GM23338 (cell line): ENCODE measurements at regions not wholly inside any gene's neighbourhood (a gene's known extent, or its start where the extent isn't known, plus 50 kb on each side); places are given as distances from the start of the nearest gene placed in this dataset.

Source experiments
- ATAC-seq: fragments of 200-7000 bp; cut with Tn5 transposase; 3 replicates; pipeline ENCODE4 v1.9.1; 2020
- DNase-seq: peaks from one replicate; pipeline ENCODE4 v3.0.0-alpha.2; 2015; ENCODE audit warnings: low spot score
- H2AFZ ChIP-seq: fragments of 200-600 bp; sonication (generic); 2 replicates; pipeline ENCODE4 v1.8.0; 2016; ENCODE audit warnings: antibody characterized with exemption, mild to moderate bottlenecking, moderate library complexity
- H3F3A ChIP-seq: fragments of 200-600 bp; sonication (generic); replicated peaks from 2 replicates; pipeline ENCODE4 v1.8.0; 2017; ENCODE audit warnings: antibody characterized with exemption, mixed run types, low read depth
- H3K27ac ChIP-seq: fragments of 200-600 bp; sonication (generic); 2 replicates; pipeline ENCODE4 v1.6.1; 2016; ENCODE audit warnings: low read depth
- H3K27me3 ChIP-seq: fragments of 200-600 bp; sonication (generic); 2 replicates; pipeline ENCODE4 v1.8.0; 2016; ENCODE audit warnings: mild to moderate bottlenecking, mixed run types, moderate library complexity; ENCODE audit not compliant: insufficient read depth
- H3K36me3 ChIP-seq: fragments of 200-600 bp; sonication (generic); 2 replicates; pipeline ENCODE4 v1.8.0; 2016; ENCODE audit warnings: mild to moderate bottlenecking; ENCODE audit not compliant: insufficient read depth
- H3K4me1 ChIP-seq: fragments of 200-600 bp; sonication (generic); 2 replicates; pipeline ENCODE4 v1.8.0; 2016; ENCODE audit warnings: mild to moderate bottlenecking, moderate library complexity; ENCODE audit not compliant: insufficient read depth
- H3K4me2 ChIP-seq: fragments of 200-600 bp; sonication (generic); 2 replicates; pipeline ENCODE4 v1.7.1; 2017; ENCODE audit warnings: mixed run types
- H3K4me3 ChIP-seq: fragments of 200-600 bp; sonication (generic); 2 replicates; pipeline ENCODE4 v1.6.1; 2016; ENCODE audit warnings: mixed run types
- H3K79me2 ChIP-seq: fragments of 200-600 bp; sonication (generic); replicated peaks from 2 replicates; pipeline ENCODE4 v1.8.0; 2017; ENCODE audit warnings: mild to moderate bottlenecking; ENCODE audit not compliant: insufficient read depth
- H3K9me2 ChIP-seq: fragments of 200-600 bp; sonication (generic); 2 replicates; pipeline ENCODE4 v1.8.0; 2017; ENCODE audit not compliant: insufficient read depth
- H4K20me1 ChIP-seq: fragments of 200-600 bp; sonication (generic); replicated peaks from 2 replicates; pipeline ENCODE4 v1.8.0; 2017; ENCODE audit warnings: mild to moderate bottlenecking; ENCODE audit not compliant: insufficient read depth
- H3K27ac Mint-ChIP-seq: 2 replicates; pipeline ENCODE4 v1.8.0; 2020; ENCODE audit warnings: inconsistent platforms, mild to moderate bottlenecking, moderate library complexity, mixed read lengths
- H3K27me3 Mint-ChIP-seq: 3 replicates; pipeline ENCODE4 v1.8.0; 2022; ENCODE audit warnings: low read depth, mild to moderate bottlenecking, moderate library complexity, mixed read lengths, inconsistent platforms; ENCODE audit not compliant: insufficient read depth, poor library complexity
- H3K36me3 Mint-ChIP-seq: 3 replicates; pipeline ENCODE4 v1.8.0; 2021; ENCODE audit warnings: low read depth, mild to moderate bottlenecking, inconsistent platforms, moderate library complexity, mixed read lengths
- H3K4me1 Mint-ChIP-seq: 3 replicates; pipeline ENCODE4 v1.8.0; 2020; ENCODE audit warnings: mild to moderate bottlenecking, inconsistent platforms, mixed read lengths
- H3K4me3 Mint-ChIP-seq: 3 replicates; pipeline ENCODE4 v1.8.0; 2021; ENCODE audit warnings: moderate library complexity, mild to moderate bottlenecking, inconsistent platforms, mixed read lengths
- H3K9me3 Mint-ChIP-seq: 3 replicates; pipeline ENCODE4 v1.8.0; 2020; ENCODE audit warnings: moderate library complexity, mild to moderate bottlenecking, inconsistent platforms, mixed read lengths
- CREB1 ChIP-seq: fragments of 250-450 bp; sonication (Bioruptor Pico); IDR thresholded peaks from 2 replicates; pipeline ENCODE4 v1.5.0; 2020; ENCODE audit warnings: low read depth, mild to moderate bottlenecking, moderate library complexity
- EZH2 ChIP-seq: fragments of 200-600 bp; sonication (generic); IDR thresholded peaks from one replicate; pipeline ENCODE4 v1.8.0; 2017; ENCODE audit warnings: antibody characterized with exemption, mild to moderate bottlenecking, low read depth; ENCODE audit not compliant: unreplicated experiment
- EZH2phosphoT487 ChIP-seq: fragments of 200-600 bp; sonication (generic); IDR thresholded peaks from one replicate; pipeline ENCODE4 v1.8.1; 2018; ENCODE audit warnings: antibody characterized with exemption; ENCODE audit not compliant: unreplicated experiment
- JUNB ChIP-seq: IDR thresholded peaks from one replicate; pipeline ENCODE4 v1.6.1; 2016; ENCODE audit warnings: antibody characterized with exemption; ENCODE audit not compliant: unreplicated experiment
- NANOG ChIP-seq: IDR thresholded peaks from 2 replicates; pipeline ENCODE4 v1.6.1; 2016; ENCODE audit warnings: antibody characterized with exemption, borderline replicate concordance
- POLR2AphosphoS5 ChIP-seq: IDR thresholded peaks from 2 replicates; pipeline ENCODE4 v1.6.1; 2016; ENCODE audit warnings: antibody characterized with exemption, low read depth
- STAT1 ChIP-seq: IDR thresholded peaks from one replicate; pipeline ENCODE4 v1.6.1; 2016; ENCODE audit warnings: antibody characterized with exemption; ENCODE audit not compliant: unreplicated experiment
- ZNF114 ChIP-seq: fragments of 250-450 bp; sonication (Bioruptor Pico); IDR thresholded peaks from 2 replicates; pipeline ENCODE4 v1.5.0; 2020; ENCODE audit warnings: mild to moderate bottlenecking, moderate library complexity
- TF ChIP-seq, protein P1 (sequence below): IDR thresholded peaks from one replicate; pipeline ENCODE4 v1.6.1; 2018; ENCODE audit warnings: antibody characterized with exemption; ENCODE audit not compliant: unreplicated experiment
- TF ChIP-seq, protein P2 (sequence below): IDR thresholded peaks from 2 replicates; pipeline ENCODE4 v1.6.1; 2016; ENCODE audit warnings: antibody characterized with exemption
- TF ChIP-seq, protein P3 (sequence below): fragments of 250-450 bp; sonication (Bioruptor Pico); IDR thresholded peaks from 2 replicates; pipeline ENCODE4 v1.5.0; 2020; ENCODE audit warnings: mild to moderate bottlenecking, moderate library complexity
- TF ChIP-seq, protein P4 (sequence below), 2 experiments: fragments of 200-600 bp in 1 of 2; sonication (generic) in 1 of 2; conservative IDR thresholded peaks; 2 replicates each; pipeline versions ENCODE4 v1.5.1 to v1.6.1; 2016 to 2017; ENCODE audit warnings: antibody characterized with exemption in 2 of 2, low read depth in 2 of 2, mild to moderate bottlenecking in 2 of 2, moderate library complexity in 1 of 2

DNA sequence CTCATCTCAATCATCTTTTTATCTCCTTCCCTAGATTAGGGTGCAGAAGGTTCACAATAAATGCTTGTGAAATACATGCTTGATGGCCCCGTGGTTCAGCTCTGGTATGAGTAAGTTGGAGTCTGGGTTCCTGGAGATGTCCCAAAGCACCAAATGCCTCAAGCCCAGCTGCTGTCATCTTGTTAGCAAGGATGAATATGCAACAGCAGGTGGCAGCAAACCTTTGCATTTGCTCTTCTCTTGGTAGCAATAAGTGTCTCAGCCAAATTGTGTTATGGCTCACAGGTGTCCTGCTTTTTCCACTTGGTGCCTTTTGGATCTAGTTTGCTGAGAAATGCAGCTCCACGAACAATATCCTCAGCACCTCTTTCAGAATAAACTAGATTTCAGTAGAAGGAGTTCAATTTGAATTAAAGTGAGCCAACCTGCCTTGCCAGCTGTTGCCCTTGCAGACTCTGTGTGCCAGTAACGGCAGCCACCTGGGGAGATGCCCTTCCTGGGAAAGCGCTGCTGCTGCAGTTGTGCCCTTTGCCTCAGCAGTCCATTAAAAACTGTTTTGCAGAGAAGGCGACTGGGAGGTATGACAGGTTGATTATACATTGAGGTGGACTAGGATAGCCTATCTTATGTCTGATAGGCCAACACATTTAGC, 417.3 kb downstream of the SNAPC1 start (continued):
- TF ChIP-seq, protein P1, sequence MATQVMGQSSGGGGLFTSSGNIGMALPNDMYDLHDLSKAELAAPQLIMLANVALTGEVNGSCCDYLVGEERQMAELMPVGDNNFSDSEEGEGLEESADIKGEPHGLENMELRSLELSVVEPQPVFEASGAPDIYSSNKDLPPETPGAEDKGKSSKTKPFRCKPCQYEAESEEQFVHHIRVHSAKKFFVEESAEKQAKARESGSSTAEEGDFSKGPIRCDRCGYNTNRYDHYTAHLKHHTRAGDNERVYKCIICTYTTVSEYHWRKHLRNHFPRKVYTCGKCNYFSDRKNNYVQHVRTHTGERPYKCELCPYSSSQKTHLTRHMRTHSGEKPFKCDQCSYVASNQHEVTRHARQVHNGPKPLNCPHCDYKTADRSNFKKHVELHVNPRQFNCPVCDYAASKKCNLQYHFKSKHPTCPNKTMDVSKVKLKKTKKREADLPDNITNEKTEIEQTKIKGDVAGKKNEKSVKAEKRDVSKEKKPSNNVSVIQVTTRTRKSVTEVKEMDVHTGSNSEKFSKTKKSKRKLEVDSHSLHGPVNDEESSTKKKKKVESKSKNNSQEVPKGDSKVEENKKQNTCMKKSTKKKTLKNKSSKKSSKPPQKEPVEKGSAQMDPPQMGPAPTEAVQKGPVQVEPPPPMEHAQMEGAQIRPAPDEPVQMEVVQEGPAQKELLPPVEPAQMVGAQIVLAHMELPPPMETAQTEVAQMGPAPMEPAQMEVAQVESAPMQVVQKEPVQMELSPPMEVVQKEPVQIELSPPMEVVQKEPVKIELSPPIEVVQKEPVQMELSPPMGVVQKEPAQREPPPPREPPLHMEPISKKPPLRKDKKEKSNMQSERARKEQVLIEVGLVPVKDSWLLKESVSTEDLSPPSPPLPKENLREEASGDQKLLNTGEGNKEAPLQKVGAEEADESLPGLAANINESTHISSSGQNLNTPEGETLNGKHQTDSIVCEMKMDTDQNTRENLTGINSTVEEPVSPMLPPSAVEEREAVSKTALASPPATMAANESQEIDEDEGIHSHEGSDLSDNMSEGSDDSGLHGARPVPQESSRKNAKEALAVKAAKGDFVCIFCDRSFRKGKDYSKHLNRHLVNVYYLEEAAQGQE: no peak
- TF ChIP-seq EZH2phosphoT487 (no peak), ZNF114 (CRISPR knock-in tag) (no peak), EZH2 (no peak), JUNB (no peak)
- TF ChIP-seq, protein P2, sequence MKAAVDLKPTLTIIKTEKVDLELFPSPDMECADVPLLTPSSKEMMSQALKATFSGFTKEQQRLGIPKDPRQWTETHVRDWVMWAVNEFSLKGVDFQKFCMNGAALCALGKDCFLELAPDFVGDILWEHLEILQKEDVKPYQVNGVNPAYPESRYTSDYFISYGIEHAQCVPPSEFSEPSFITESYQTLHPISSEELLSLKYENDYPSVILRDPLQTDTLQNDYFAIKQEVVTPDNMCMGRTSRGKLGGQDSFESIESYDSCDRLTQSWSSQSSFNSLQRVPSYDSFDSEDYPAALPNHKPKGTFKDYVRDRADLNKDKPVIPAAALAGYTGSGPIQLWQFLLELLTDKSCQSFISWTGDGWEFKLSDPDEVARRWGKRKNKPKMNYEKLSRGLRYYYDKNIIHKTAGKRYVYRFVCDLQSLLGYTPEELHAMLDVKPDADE: no peak

DNA sequence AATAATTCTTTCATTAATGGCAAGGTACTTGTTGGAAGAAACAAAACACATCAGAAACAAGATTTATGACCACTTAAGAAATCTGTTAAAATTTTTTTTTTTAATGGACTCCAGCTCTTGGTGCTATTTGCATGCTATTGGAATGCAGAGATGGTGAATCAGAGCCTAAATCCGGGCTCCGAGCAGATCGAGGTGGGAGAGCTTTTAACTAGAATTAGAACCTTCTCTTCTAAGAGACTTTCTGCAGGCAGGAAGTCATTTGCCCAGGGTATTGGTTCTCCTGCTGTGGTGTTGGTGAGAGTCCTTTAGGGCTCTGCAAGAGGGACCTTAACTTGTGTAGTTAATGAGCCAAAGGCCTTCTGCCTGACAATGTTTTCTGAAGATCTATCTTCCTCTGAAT, 419.4 kb downstream of the SNAPC1 start:
- H3K27ac Mint-ChIP-seq: no peak overlapping the region
- H3K4me1 Mint-ChIP-seq: peaks cover 3% of the 10 kb centered on the region; the same call in 1 of the 3 replicates
- Histone ChIP-seq H3K27ac (no peak overlapping the region), H3K79me2 (no peaks in the 10 kb centered on the region), H4K20me1 (no peaks in the 10 kb centered on the region), H2AFZ (no peak overlapping the region), H3K9me2 (0 out of 2 replicates have a peak, but pooled peaks cover 14% of the 10 kb centered on the region), H3K4me2 (no peak overlapping the region), H3K27me3 (no peaks in the 10 kb centered on the region), H3F3A (no peaks in the 10 kb centered on the region), H3K4me1 (no peaks in the 10 kb centered on the region), H3K4me3 (no peak overlapping the region), H3K36me3 (no peaks in the 10 kb centered on the region)
- H3K27me3 Mint-ChIP-seq: no peaks in the 10 kb centered on the region
- H3K4me3 Mint-ChIP-seq: no peak overlapping the region
- DNase-seq: no peak
- no peaks in the 10 kb centered on the region for H3K36me3 Mint-ChIP-seq
- no peaks in the 10 kb centered on the region for H3K9me3 Mint-ChIP-seq
- no peak for ATAC-seq
- no peak for TF ChIP-seq STAT1
- no peak for TF ChIP-seq EZH2
- TF ChIP-seq, protein P3, sequence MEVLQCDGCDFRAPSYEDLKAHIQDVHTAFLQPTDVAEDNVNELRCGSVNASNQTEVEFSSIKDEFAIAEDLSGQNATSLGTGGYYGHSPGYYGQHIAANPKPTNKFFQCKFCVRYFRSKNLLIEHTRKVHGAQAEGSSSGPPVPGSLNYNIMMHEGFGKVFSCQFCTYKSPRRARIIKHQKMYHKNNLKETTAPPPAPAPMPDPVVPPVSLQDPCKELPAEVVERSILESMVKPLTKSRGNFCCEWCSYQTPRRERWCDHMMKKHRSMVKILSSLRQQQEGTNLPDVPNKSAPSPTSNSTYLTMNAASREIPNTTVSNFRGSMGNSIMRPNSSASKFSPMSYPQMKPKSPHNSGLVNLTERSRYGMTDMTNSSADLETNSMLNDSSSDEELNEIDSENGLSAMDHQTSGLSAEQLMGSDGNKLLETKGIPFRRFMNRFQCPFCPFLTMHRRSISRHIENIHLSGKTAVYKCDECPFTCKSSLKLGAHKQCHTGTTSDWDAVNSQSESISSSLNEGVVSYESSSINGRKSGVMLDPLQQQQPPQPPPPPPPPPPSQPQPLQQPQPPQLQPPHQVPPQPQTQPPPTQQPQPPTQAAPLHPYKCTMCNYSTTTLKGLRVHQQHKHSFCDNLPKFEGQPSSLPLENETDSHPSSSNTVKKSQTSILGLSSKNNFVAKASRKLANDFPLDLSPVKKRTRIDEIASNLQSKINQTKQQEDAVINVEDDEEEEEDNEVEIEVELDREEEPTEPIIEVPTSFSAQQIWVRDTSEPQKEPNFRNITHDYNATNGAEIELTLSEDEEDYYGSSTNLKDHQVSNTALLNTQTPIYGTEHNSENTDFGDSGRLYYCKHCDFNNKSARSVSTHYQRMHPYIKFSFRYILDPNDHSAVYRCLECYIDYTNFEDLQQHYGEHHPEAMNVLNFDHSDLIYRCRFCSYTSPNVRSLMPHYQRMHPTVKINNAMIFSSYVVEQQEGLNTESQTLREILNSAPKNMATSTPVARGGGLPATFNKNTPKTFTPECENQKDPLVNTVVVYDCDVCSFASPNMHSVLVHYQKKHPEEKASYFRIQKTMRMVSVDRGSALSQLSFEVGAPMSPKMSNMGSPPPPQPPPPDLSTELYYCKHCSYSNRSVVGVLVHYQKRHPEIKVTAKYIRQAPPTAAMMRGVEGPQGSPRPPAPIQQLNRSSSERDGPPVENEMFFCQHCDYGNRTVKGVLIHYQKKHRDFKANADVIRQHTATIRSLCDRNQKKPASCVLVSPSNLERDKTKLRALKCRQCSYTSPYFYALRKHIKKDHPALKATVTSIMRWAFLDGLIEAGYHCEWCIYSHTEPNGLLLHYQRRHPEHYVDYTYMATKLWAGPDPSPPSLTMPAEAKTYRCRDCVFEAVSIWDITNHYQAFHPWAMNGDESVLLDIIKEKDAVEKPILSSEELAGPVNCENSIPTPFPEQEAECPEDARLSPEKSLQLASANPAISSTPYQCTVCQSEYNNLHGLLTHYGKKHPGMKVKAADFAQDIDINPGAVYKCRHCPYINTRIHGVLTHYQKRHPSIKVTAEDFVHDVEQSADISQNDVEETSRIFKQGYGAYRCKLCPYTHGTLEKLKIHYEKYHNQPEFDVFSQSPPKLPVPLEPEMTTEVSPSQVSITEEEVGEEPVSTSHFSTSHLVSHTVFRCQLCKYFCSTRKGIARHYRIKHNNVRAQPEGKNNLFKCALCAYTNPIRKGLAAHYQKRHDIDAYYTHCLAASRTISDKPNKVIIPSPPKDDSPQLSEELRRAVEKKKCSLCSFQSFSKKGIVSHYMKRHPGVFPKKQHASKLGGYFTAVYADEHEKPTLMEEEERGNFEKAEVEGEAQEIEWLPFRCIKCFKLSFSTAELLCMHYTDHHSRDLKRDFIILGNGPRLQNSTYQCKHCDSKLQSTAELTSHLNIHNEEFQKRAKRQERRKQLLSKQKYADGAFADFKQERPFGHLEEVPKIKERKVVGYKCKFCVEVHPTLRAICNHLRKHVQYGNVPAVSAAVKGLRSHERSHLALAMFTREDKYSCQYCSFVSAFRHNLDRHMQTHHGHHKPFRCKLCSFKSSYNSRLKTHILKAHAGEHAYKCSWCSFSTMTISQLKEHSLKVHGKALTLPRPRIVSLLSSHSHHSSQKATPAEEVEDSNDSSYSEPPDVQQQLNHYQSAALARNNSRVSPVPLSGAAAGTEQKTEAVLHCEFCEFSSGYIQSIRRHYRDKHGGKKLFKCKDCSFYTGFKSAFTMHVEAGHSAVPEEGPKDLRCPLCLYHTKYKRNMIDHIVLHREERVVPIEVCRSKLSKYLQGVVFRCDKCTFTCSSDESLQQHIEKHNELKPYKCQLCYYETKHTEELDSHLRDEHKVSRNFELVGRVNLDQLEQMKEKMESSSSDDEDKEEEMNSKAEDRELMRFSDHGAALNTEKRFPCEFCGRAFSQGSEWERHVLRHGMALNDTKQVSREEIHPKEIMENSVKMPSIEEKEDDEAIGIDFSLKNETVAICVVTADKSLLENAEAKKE (CRISPR knock-in tag): no peak
- no peak for TF ChIP-seq EZH2phosphoT487
- TF ChIP-seq CREB1 (CRISPR knock-in tag): no peak
- TF ChIP-seq, protein P4, sequence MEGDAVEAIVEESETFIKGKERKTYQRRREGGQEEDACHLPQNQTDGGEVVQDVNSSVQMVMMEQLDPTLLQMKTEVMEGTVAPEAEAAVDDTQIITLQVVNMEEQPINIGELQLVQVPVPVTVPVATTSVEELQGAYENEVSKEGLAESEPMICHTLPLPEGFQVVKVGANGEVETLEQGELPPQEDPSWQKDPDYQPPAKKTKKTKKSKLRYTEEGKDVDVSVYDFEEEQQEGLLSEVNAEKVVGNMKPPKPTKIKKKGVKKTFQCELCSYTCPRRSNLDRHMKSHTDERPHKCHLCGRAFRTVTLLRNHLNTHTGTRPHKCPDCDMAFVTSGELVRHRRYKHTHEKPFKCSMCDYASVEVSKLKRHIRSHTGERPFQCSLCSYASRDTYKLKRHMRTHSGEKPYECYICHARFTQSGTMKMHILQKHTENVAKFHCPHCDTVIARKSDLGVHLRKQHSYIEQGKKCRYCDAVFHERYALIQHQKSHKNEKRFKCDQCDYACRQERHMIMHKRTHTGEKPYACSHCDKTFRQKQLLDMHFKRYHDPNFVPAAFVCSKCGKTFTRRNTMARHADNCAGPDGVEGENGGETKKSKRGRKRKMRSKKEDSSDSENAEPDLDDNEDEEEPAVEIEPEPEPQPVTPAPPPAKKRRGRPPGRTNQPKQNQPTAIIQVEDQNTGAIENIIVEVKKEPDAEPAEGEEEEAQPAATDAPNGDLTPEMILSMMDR (conservative IDR thresholded peaks at IDR 0.05; ENCODE audit: low read depth in 2 of 2): no peak
- no peak for TF ChIP-seq POLR2AphosphoS5
- TF ChIP-seq NANOG: no peak
